GM12874 (cell line): ENCODE measurements at regions not wholly inside any gene's neighbourhood (a gene's known extent, or its start where the extent isn't known, plus 50 kb on each side); places are given as distances from the start of the nearest gene placed in this dataset.

ENCODE experiments used
- TF ChIP-seq, protein P1 (sequence below): IDR thresholded peaks from 2 replicates; pipeline ENCODE4 v1.5.1; 2011; ENCODE audit warnings: low read depth, mild to moderate bottlenecking, control low read depth, low read length, moderate library complexity; ENCODE audit not compliant: insufficient read depth

DNA sequence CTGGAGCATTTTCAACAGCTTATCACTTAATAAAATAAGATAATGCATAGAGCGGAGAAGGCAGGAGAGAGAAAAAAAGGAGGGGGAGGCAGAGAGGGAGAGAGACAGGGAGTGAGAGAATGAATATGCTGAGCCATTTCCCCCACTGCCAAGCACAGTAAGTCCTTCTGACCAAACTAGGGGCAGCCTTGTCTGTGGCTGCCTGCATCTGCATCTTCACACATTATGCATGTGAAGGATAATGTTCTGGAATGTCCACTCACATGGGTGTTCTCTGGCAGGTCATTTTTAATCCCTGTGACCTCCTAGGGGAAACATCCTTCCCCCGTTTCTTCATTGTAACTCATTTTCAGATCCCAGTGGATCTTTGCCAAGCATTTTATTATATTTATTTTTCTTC lies 269.3 kb downstream of the FOXA2 start:
- TF ChIP-seq, protein P1, sequence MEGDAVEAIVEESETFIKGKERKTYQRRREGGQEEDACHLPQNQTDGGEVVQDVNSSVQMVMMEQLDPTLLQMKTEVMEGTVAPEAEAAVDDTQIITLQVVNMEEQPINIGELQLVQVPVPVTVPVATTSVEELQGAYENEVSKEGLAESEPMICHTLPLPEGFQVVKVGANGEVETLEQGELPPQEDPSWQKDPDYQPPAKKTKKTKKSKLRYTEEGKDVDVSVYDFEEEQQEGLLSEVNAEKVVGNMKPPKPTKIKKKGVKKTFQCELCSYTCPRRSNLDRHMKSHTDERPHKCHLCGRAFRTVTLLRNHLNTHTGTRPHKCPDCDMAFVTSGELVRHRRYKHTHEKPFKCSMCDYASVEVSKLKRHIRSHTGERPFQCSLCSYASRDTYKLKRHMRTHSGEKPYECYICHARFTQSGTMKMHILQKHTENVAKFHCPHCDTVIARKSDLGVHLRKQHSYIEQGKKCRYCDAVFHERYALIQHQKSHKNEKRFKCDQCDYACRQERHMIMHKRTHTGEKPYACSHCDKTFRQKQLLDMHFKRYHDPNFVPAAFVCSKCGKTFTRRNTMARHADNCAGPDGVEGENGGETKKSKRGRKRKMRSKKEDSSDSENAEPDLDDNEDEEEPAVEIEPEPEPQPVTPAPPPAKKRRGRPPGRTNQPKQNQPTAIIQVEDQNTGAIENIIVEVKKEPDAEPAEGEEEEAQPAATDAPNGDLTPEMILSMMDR = no peak

DNA sequence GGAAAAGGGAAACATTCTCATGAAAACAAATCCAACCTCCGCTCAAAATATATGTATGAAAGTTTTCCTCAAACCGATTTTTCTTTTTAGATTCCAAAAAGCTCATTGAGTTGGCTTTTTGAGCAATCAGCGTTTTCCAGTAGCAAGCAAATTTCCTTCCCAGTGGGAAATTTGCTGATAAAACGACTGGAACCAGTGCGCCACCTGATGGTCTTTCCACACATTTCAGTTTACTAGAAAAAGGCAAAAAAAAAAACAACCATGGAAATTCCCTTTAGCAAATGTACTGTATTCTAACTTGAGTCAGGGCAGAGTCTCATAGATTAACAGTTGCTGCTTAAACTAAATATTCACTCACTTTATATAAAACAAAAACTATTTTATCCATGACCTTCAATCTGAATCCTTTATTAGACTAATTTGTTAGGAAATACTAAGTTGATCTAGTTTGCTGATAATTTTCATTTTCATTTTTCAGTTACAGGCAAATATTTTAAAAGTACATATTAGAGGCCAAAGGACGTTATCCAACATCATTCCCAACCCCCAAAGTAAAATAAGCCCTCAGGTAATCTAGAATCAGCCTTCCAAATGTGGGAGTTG lies 271.5 kb downstream of the FOXA2 start:
- TF ChIP-seq, protein P1 = peak; percentile 38; the same call in 1 of the 2 replicates

DNA sequence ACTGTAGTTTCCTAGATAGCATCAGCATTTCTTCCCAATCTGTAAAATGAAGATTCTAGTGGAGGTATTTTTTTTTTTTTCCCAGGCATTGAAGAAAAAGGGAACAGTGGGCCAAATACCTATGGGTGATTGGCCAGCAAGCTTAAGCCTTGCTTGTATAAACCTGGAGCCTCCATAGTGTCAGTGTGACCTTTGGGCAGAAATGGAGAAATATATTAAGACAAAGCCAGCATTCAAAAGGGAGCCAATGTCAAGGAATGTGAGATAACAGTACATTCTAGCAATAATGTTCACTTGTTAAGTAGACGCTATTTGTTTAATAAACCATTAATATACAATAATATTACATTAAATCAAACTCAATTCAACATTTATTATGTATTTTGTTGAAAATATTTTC lies 275.4 kb downstream of the FOXA2 start:
- TF ChIP-seq, protein P1 = no peak

DNA sequence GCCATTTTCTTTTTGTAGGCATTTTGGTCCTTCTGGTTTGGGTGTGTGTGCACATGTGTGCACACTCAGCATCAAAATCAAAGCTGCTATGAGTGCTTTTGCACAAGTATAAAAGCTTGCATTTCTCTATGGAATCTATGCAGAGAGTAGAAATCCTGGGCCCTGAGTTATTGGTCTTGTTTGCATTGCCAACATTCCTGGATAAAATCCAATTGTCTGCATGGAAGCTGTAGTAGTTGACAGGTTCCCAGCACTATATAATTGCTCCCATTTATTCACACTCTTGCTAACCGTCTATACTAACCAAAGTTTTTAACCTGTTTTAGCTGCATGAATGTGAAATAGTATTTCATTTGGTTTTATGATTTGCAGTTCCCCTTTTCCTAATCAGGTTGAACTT lies 277.0 kb downstream of the FOXA2 start:
- TF ChIP-seq, protein P1 = no peak

DNA sequence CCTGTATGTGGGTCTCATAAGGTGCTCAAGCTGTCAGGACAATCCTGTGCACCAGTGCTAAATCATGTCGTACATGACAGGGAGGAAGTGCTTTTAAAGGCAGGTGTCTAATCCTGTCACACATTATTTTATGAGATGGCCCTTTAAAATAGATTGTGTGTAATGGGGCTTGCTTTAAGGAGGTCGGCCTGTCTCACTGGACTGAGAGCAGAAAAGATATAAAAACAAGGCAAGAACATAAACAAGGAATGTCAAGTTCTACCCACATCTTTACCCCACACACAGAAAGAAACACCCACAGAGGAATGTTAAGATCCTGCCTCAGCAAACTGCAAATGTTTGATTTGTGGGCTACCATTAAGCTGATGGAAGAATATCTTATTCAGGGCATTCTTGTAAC lies 279.0 kb downstream of the FOXA2 start:
- TF ChIP-seq, protein P1 = no peak

DNA sequence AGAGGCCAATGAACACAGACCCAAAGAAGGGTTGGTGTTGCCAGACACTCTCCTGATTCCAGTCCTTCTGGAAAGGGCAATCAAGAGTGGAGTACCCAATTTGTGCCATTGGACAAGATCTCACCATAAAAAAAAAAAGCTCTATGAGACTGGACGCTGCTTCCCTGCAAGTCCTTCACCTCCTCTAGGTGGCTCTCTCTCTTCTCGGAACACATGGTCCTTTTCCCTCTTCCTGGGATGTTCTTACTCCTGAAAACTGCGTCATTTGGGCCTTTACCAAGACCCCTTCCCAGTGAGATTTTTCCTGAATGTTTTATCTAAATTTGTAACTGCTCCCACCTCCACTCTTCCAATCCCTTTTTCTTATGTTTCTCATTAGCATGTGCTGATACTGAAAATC lies 280.8 kb downstream of the FOXA2 start:
- TF ChIP-seq, protein P1 = 0 out of 2 replicates have a peak, but pooled peaks have one; percentile 5

DNA sequence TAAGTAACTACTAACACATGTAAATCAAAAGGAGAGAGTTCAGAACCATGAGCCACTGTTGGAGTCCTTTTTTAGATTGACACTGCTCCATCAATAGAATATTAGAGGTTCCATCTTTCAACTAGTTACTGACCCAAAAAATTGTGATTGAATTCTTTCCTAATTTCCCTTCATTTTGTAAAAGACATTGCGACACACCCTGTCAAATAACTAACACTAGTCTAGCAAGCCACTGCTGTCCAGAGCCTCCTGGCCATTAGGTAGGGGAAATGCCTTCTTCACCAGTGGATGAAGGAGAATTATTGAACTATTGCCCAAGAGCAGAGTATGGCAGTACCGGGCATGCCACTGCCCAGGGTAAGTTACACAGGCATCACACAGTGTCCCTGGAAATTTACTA lies 282.3 kb downstream of the FOXA2 start:
- TF ChIP-seq, protein P1 = no peak
